Upper lobe of left lung (tissue), 4 donors: ENCODE measurements at regions not wholly inside any gene's neighbourhood (a gene's known extent, or its start where the extent isn't known, plus 50 kb on each side); places are given as distances from the start of the nearest gene placed in this dataset.

Source experiments
- CTCF ChIP-seq, 6 experiments: fragments of 450-650 bp in 4 of 6; fragments of 200-600 bp in 2 of 6; sonication (generic) in 2 of 6; IDR thresholded peaks; one replicate each; pipeline ENCODE4 v1.5.1; 2016 to 2019; ENCODE audit warnings: antibody characterized with exemption in 6 of 6
- POLR2A ChIP-seq, 4 donors: fragments of 450-650 bp; IDR thresholded peaks; one replicate each; pipeline ENCODE4 v1.5.1; 2016 to 2017; ENCODE audit warnings: antibody characterized with exemption in 4 of 4, mild to moderate bottlenecking in 2 of 4
- POLR2AphosphoS5 ChIP-seq, 2 donors: sonication (generic); formaldehyde crosslinking; IDR thresholded peaks; one replicate each; pipeline ENCODE4 v1.5.1; 2017; ENCODE audit warnings: antibody characterized with exemption in 2 of 2

- no peak for TF ChIP-seq CTCF (IDR thresholded peaks at IDR 0.05)
- no peak for TF ChIP-seq POLR2AphosphoS5 (IDR thresholded peaks at IDR 0.05)
- no peak for TF ChIP-seq POLR2A (IDR thresholded peaks at IDR 0.05)
Measured at GRCh38 chr2:78750219-78750618, 275.3 kb upstream of the REG3G start.
